OCI-LY3 (cell line): ENCODE measurements at regions not wholly inside any gene's neighbourhood (a gene's known extent, or its start where the extent isn't known, plus 50 kb on each side); places are given as distances from the start of the nearest gene placed in this dataset.

Experiments
- CTCF ChIP-seq: fragments of 200-600, 300-600 bp; sonication (generic); IDR thresholded peaks from 2 replicates; pipeline ENCODE4 v1.5.1; 2014; ENCODE audit warnings: antibody characterized with exemption, low read length, low read depth
- EZH2phosphoT487 ChIP-seq: fragments of 200-600 bp; shearing (Covaris generic); IDR thresholded peaks from 2 replicates; pipeline ENCODE4 v1.6.1; 2018; ENCODE audit warnings: antibody characterized with exemption, mixed run types, low read depth

- no peak for TF ChIP-seq CTCF
- TF ChIP-seq EZH2phosphoT487: no peak
These were observed 61.1 kb upstream of the ARAP3 start for GRCh38 chr5:141742866-141743851.
